Uterus (tissue), 3 donors: ENCODE measurements at regions not wholly inside any gene's neighbourhood (a gene's known extent, or its start where the extent isn't known, plus 50 kb on each side); places are given as distances from the start of the nearest gene placed in this dataset.

ENCODE experiments used
- DNase-seq, 2 donors: peaks; one replicate each; pipeline ENCODE4 v3.0.0-alpha.2; 2019 to 2020
- H3K27ac ChIP-seq, 2 donors: fragments of 200-600 bp; sonication (generic); 1 replicate in 1 of 2; 2 replicates in 1 of 2; pipeline ENCODE4 v1.5.1; 2016 to 2018
- H3K27me3 ChIP-seq, 2 donors: fragments of 200-600 bp; sonication (generic); one replicate each; pipeline ENCODE4 v1.5.1; 2018 to 2019; ENCODE audit warnings: control low read depth in 1 of 2
- H3K36me3 ChIP-seq, 2 donors: fragments of 200-600 bp; sonication (generic); one replicate each; pipeline ENCODE4 v1.5.1; 2019; ENCODE audit warnings: control low read depth in 1 of 2
- H3K4me1 ChIP-seq, 2 donors: fragments of 200-600 bp; sonication (generic); one replicate each; pipeline ENCODE4 v1.5.1; 2018 to 2019; ENCODE audit warnings: control low read depth in 1 of 2
- H3K4me3 ChIP-seq, 2 donors: fragments of 200-600 bp; sonication (generic); 1 replicate in 1 of 2; 2 replicates in 1 of 2; pipeline ENCODE4 v1.5.1; 2018 to 2019; ENCODE audit warnings: mild to moderate bottlenecking in 1 of 2
- H3K9me3 ChIP-seq, 2 donors: fragments of 200-600 bp; sonication (generic); one replicate each; pipeline ENCODE4 v1.5.1; 2019; ENCODE audit warnings: control low read depth in 1 of 2
- CTCF ChIP-seq, 4 experiments: fragments of 200-600 bp in 2 of 4; fragments of 450-650 bp in 2 of 4; sonication (generic) in 2 of 4; IDR thresholded peaks; one replicate each; pipeline ENCODE4 v1.5.1; 2016 to 2019; ENCODE audit warnings: antibody characterized with exemption in 4 of 4, mild to moderate bottlenecking in 2 of 4, moderate library complexity in 1 of 4
- POLR2A ChIP-seq, 2 donors: fragments of 450-650 bp; IDR thresholded peaks; one replicate each; pipeline ENCODE4 v1.6.1; 2016; ENCODE audit warnings: antibody characterized with exemption in 2 of 2, mild to moderate bottlenecking in 1 of 2, moderate library complexity in 1 of 2
- intact Hi-C: fragments of 100-400 bp; cut with DNase I; formaldehyde crosslinking; loops from one replicate; pipeline ENCODE4 v1.15.1; 2023; ENCODE audit warnings: low total_unique reads
- donor health status: DM: yes; HTN: yes; CAD: no.

- H3K4me3 ChIP-seq, result no peak overlapping the region
- no peak overlapping the region for H3K27ac ChIP-seq
- no peaks in the 10 kb centered on the region for H3K36me3 ChIP-seq
- H3K27me3 ChIP-seq, result no peaks in the 10 kb centered on the region
- H3K4me1 ChIP-seq, result no peaks in the 10 kb centered on the region
- intact Hi-C loops, result no loop called here
- DNase-seq, result no peak
- TF ChIP-seq CTCF (IDR thresholded peaks at IDR 0.05) (no peak), POLR2A (IDR thresholded peaks at IDR 0.05) (no peak)
- no peaks in the 10 kb centered on the region for H3K9me3 ChIP-seq
These were observed 415.2 kb upstream of the KCNH7 start for GRCh38 chr2:163253621-163254285.

GRCh38 chr2:163252199-163252598, 413.6 kb upstream of the KCNH7 start:
- DNase-seq, result no peak
- Histone ChIP-seq H3K27me3 (no peaks in the 10 kb centered on the region), H3K9me3 (no peaks in the 10 kb centered on the region), H3K36me3 (no peaks in the 10 kb centered on the region), H3K4me1 (no peaks in the 10 kb centered on the region), H3K27ac (no peak overlapping the region), H3K4me3 (no peak overlapping the region)
- intact Hi-C loops, result no loop called here
- no peak for TF ChIP-seq CTCF (IDR thresholded peaks at IDR 0.05)
- TF ChIP-seq POLR2A (IDR thresholded peaks at IDR 0.05), result no peak

GRCh38 chr2:163248376-163249253, 410.0 kb upstream of the KCNH7 start:
- no peak for DNase-seq
- Histone ChIP-seq H3K4me1 (no peaks in the 10 kb centered on the region), H3K9me3 (no peaks in the 10 kb centered on the region), H3K27me3 (no peaks in the 10 kb centered on the region), H3K27ac (no peak overlapping the region), H3K4me3 (no peak overlapping the region), H3K36me3 (no peaks in the 10 kb centered on the region)
- intact Hi-C loops, result no loop called here
- TF ChIP-seq POLR2A (IDR thresholded peaks at IDR 0.05) (no peak), CTCF (IDR thresholded peaks at IDR 0.05) (no peak)

- no peaks in the 10 kb centered on the region for H3K27me3 ChIP-seq
- H3K27ac ChIP-seq, result no peak overlapping the region
- no peak overlapping the region for H3K4me3 ChIP-seq
- no peaks in the 10 kb centered on the region for H3K36me3 ChIP-seq
- no peaks in the 10 kb centered on the region for H3K9me3 ChIP-seq
- TF ChIP-seq POLR2A (IDR thresholded peaks at IDR 0.05) (no peak), CTCF (IDR thresholded peaks at IDR 0.05) (no peak)
- H3K4me1 ChIP-seq, result no peaks in the 10 kb centered on the region
- no peak for DNase-seq
- intact Hi-C loops, result no loop called here
These were observed 409.3 kb upstream of the KCNH7 start for GRCh38 chr2:163247847-163248220.

- TF ChIP-seq POLR2A (IDR thresholded peaks at IDR 0.05), result no peak
- TF ChIP-seq CTCF (IDR thresholded peaks at IDR 0.05), result no peak
- DNase-seq, result no peak
- Histone ChIP-seq H3K36me3 (no peaks in the 10 kb centered on the region), H3K4me3 (no peak overlapping the region), H3K27me3 (no peaks in the 10 kb centered on the region), H3K27ac (no peak overlapping the region), H3K4me1 (no peaks in the 10 kb centered on the region), H3K9me3 (no peaks in the 10 kb centered on the region)
- intact Hi-C loops, result no loop called here
These were observed 408.7 kb upstream of the KCNH7 start for GRCh38 chr2:163247156-163247846.
